Spleen (tissue), 11 donors: ENCODE measurements at regions not wholly inside any gene's neighbourhood (a gene's known extent, or its start where the extent isn't known, plus 50 kb on each side); places are given as distances from the start of the nearest gene placed in this dataset.

ENCODE experiments used
- DNase-seq: peaks from one replicate; pipeline ENCODE4 v3.0.0-alpha.2; 2020
- H3K27ac ChIP-seq, 8 donors: fragments of 200-600 bp; sonication (generic) in 7 of 8; 1 replicate in 4 of 8; 2 replicates in 4 of 8; pipeline versions ENCODE4 v1.5.0 to v1.8.0; 2016 to 2021; ENCODE audit warnings: inconsistent platforms in 4 of 8, mild to moderate bottlenecking in 4 of 8, moderate library complexity in 1 of 8
- H3K27me3 ChIP-seq, 7 donors: fragments of 200-600 bp; sonication (generic) in 6 of 7; replicated peaks in 1 of 7; 1 replicate in 4 of 7; 2 replicates in 3 of 7; pipeline versions ENCODE4 v1.5.0 to v1.8.0; 2016 to 2021; ENCODE audit warnings: inconsistent platforms in 3 of 7, mild to moderate bottlenecking in 1 of 7
- H3K36me3 ChIP-seq, 6 donors: fragments of 200-600 bp; sonication (generic) in 5 of 6; 1 replicate in 4 of 6; 2 replicates in 2 of 6; pipeline versions ENCODE4 v1.5.0 to v1.8.0; 2016 to 2021; ENCODE audit warnings: inconsistent platforms in 2 of 6
- H3K4me1 ChIP-seq, 6 donors: fragments of 200-600 bp; sonication (generic) in 5 of 6; 1 replicate in 3 of 6; 2 replicates in 3 of 6; pipeline versions ENCODE4 v1.5.0 to v1.8.0; 2016 to 2021; ENCODE audit warnings: inconsistent platforms in 3 of 6
- H3K4me3 ChIP-seq, 8 donors: fragments of 200-600 bp; sonication (generic) in 7 of 8; 1 replicate in 4 of 8; 2 replicates in 4 of 8; pipeline versions ENCODE4 v1.5.0 to v1.8.0; 2016 to 2021; ENCODE audit warnings: inconsistent platforms in 4 of 8, mild to moderate bottlenecking in 4 of 8, moderate library complexity in 2 of 8
- H3K9me3 ChIP-seq, 8 donors: fragments of 200-600 bp; sonication (generic) in 7 of 8; 1 replicate in 4 of 8; 2 replicates in 4 of 8; pipeline versions ENCODE4 v1.5.0 to v1.8.0; 2016 to 2021; ENCODE audit warnings: inconsistent platforms in 4 of 8
- POLR2A ChIP-seq, 3 donors: fragments of 450-650 bp; IDR thresholded peaks; one replicate each; pipeline ENCODE4 v1.5.1; 2017; ENCODE audit warnings: antibody characterized with exemption in 3 of 3, mild to moderate bottlenecking in 1 of 3
- POLR2AphosphoS5 ChIP-seq, 3 donors: sonication (generic); formaldehyde crosslinking; IDR thresholded peaks; one replicate each; pipeline ENCODE4 v1.5.1; 2017; ENCODE audit warnings: antibody characterized with exemption in 3 of 3
- WGBS, 5 donors: extraction: QIAGEN DNeasy Blood & Tissue Kit in 3 of 5; methylation state at CpG; one replicate each; pipeline versions ENCODE4 v1.1.5 to v1.1.7; 2013 to 2018; 5-methylcytosine and 5-hydroxymethylcytosine counted together
- intact Hi-C: fragments of 100-400 bp; cut with DNase I; formaldehyde crosslinking; loops from one replicate; pipeline ENCODE4 v1.15.0; 2023; ENCODE audit warnings: low total_unique reads
- TF ChIP-seq, protein P1 (sequence below), 11 experiments: fragments of 200-600 bp in 7 of 11; fragments of 450-650 bp in 4 of 11; sonication (generic) in 4 of 11; IDR thresholded peaks in 8 of 11; conservative IDR thresholded peaks in 3 of 11; 1 replicate in 7 of 11; 2 replicates in 4 of 11; pipeline versions ENCODE4 v1.4.0 to v1.8.0; 2016 to 2021; ENCODE audit warnings: antibody characterized with exemption in 11 of 11, inconsistent platforms in 4 of 11, mild to moderate bottlenecking in 1 of 11
- donor health status: healthy with polysubstance abuse.
- donor health status: DM: no; HTN: no; CAD: no; lungs with moderate emphysema.
- donor health status: DM: no; HTN: no; CAD: no.
- donor health status: Bipolar disorder and iron deficiency.
- donor health status: healthy.
- donor health status: DM: no; HTN: no; CAD: no.
- donor health status: DM: yes; HTN: yes; CAD: no.

GRCh38 chr9:23380821-23381220 lies 445.2 kb downstream of the ELAVL2 start:
- no peaks in the 10 kb centered on the region for H3K36me3 ChIP-seq
- H3K9me3 ChIP-seq = peaks cover 0 to 16% (median 0%) of the 10 kb centered on the region in 8 donors
- H3K4me3 ChIP-seq = no peak overlapping the region
- H3K27ac ChIP-seq = no peak overlapping the region
- no peaks in the 10 kb centered on the region for H3K4me1 ChIP-seq
- H3K27me3 ChIP-seq = no peaks in the 10 kb centered on the region
- DNase-seq = no peak
- intact Hi-C loops = no loop called here
- TF ChIP-seq POLR2A (IDR thresholded peaks at IDR 0.05) (no peak), POLR2AphosphoS5 (IDR thresholded peaks at IDR 0.05) (no peak)
- TF ChIP-seq, protein P1, sequence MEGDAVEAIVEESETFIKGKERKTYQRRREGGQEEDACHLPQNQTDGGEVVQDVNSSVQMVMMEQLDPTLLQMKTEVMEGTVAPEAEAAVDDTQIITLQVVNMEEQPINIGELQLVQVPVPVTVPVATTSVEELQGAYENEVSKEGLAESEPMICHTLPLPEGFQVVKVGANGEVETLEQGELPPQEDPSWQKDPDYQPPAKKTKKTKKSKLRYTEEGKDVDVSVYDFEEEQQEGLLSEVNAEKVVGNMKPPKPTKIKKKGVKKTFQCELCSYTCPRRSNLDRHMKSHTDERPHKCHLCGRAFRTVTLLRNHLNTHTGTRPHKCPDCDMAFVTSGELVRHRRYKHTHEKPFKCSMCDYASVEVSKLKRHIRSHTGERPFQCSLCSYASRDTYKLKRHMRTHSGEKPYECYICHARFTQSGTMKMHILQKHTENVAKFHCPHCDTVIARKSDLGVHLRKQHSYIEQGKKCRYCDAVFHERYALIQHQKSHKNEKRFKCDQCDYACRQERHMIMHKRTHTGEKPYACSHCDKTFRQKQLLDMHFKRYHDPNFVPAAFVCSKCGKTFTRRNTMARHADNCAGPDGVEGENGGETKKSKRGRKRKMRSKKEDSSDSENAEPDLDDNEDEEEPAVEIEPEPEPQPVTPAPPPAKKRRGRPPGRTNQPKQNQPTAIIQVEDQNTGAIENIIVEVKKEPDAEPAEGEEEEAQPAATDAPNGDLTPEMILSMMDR (IDR thresholded peaks at IDR 0.05 in 8 of 11, conservative IDR thresholded peaks at IDR 0.05 in 3 of 11) = no peak

- no peak overlapping the region for H3K27ac ChIP-seq
- no peak for DNase-seq
- TF ChIP-seq, protein P1 (IDR thresholded peaks at IDR 0.05 in 8 of 11, conservative IDR thresholded peaks at IDR 0.05 in 3 of 11) = no peak
- TF ChIP-seq POLR2A (IDR thresholded peaks at IDR 0.05) (no peak), POLR2AphosphoS5 (IDR thresholded peaks at IDR 0.05) (no peak)
- WGBS, 5 donors = 72 to 94% (median 80%) methylated on average over 2 of the region's 2 CpGs
- no peaks in the 10 kb centered on the region for H3K36me3 ChIP-seq
- peaks cover 0 to 16% (median 0%) of the 10 kb centered on the region in 8 donors for H3K9me3 ChIP-seq
- H3K4me1 ChIP-seq = no peaks in the 10 kb centered on the region
- no peaks in the 10 kb centered on the region for H3K27me3 ChIP-seq
- intact Hi-C loops = no loop called here
- H3K4me3 ChIP-seq = no peak overlapping the region
Observed at GRCh38 chr9:23382418-23382817, 443.6 kb downstream of the ELAVL2 start.

GRCh38 chr9:23394189-23394588 lies 431.9 kb downstream of the ELAVL2 start:
- no peaks in the 10 kb centered on the region for H3K4me1 ChIP-seq
- no peak overlapping the region for H3K4me3 ChIP-seq
- 87 to 97% (median 95%) methylated on average over 4 of the region's 4 CpGs for WGBS, 5 donors
- H3K27me3 ChIP-seq = no peaks in the 10 kb centered on the region
- no peaks in the 10 kb centered on the region for H3K36me3 ChIP-seq
- no peak for DNase-seq
- H3K27ac ChIP-seq = no peak overlapping the region
- intact Hi-C loops = no loop called here
- no peak for TF ChIP-seq POLR2AphosphoS5 (IDR thresholded peaks at IDR 0.05)
- no peak for TF ChIP-seq POLR2A (IDR thresholded peaks at IDR 0.05)
- TF ChIP-seq, protein P1 (IDR thresholded peaks at IDR 0.05 in 8 of 11, conservative IDR thresholded peaks at IDR 0.05 in 3 of 11) = no peak
- H3K9me3 ChIP-seq = peaks cover 0 to 17% (median 4%) of the 10 kb centered on the region in 8 donors

DNA sequence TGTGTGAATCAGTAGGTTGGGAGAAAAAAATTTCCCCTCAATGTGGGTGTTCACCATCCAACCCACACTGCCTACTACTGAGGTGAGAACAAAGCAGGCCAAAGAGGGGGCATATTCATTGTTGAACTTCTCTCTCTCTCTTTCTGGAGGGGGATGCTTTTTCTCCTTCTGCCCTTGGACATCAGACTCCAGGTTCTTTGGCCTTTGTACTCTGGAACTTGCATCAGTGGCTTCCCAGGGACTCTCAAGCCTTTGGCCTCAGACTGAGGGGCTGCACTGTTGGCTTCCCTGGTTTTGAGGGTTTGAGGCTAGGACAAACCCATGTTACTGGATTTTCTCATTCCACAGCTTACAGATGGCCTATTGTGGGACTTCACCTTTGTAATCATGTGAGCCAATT lies 417.2 kb downstream of the ELAVL2 start:
- intact Hi-C loops = no loop called here
- Histone ChIP-seq H3K27ac (no peak overlapping the region), H3K27me3 (no peaks in the 10 kb centered on the region), H3K9me3 (peaks cover 0 to 12% (median 0%) of the 10 kb centered on the region in 8 donors), H3K4me1 (no peaks in the 10 kb centered on the region), H3K4me3 (no peak overlapping the region), H3K36me3 (no peaks in the 10 kb centered on the region)
- TF ChIP-seq POLR2A (IDR thresholded peaks at IDR 0.05) (no peak), POLR2AphosphoS5 (IDR thresholded peaks at IDR 0.05) (no peak)
- TF ChIP-seq, protein P1 (IDR thresholded peaks at IDR 0.05 in 8 of 11, conservative IDR thresholded peaks at IDR 0.05 in 3 of 11) = no peak
- no peak for DNase-seq
